ENCODE measurements at regions not wholly inside any gene's neighbourhood (a gene's known extent, or its start where the extent isn't known, plus 50 kb on each side); places are given as distances from the start of the nearest gene placed in this dataset.

DNA sequence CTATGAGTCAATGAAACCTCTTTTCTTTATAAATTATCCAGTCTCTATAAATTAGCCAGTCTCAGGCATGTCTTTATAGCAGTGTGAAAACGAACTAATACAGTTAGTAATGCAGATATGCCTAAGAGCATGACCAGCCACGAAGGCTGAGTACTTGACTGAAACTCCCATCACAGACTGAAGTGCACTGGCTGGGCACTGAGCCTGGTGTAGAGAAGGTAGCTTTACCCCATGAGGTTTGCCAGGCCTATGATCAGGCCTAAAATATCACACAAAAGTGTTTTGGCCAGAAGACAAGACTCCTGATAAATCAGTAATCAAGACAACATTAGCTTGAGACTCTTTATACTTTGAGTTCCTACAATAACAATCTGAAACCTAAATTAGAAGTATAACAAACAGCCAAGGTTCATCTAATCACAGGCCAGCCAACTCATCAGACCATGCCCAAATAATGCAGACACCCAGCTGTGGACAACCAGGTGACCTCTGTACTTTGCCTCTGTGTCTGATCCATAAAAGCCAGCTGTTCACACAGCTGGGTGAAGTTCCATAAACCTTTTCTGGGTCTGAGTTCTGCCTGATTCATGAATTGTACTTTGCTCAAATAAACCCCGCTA lies 771.8 kb upstream of the SLITRK1 start:
- in situ Hi-C loops (cut with MboI; ENCODE audit: low sequenced_read_pairs): no loop called here
- no peaks in the 10 kb centered on the region; the same call in 1 of the 2 replicates for H3K9me3 ChIP-seq (ENCODE audit: control insufficient read depth, insufficient read depth, low read length)
- no peak overlapping the region for H2AFZ ChIP-seq (replicated peaks; ENCODE audit: low read length, poor library complexity)
- H2AK9ac ChIP-seq (replicated peaks; ENCODE audit: low read depth, low read length, poor library complexity): no peak overlapping the region
- H3K23ac ChIP-seq (ENCODE audit: low read depth, low read length): no peak overlapping the region
- no peak overlapping the region for H3K27ac ChIP-seq (ENCODE audit: insufficient read depth, low read length)
- ChIA-PET CTCF (no interaction called here), POLR2A (ENCODE audit: unreplicated experiment) (no interaction called here)
- H3K14ac ChIP-seq (replicated peaks; ENCODE audit: low read depth, low read length): no peak overlapping the region
- intact Hi-C loops (cut with micrococcal nuclease): no loop called here
- no peak overlapping the region for H4K8ac ChIP-seq (ENCODE audit: low read depth in 2 of 2, low read length in 2 of 2)
- no peak overlapping the region for H2BK20ac ChIP-seq (ENCODE audit: low read depth, low read length)
- no peak overlapping the region for H3K18ac ChIP-seq (ENCODE audit: low read depth, low read length)
- no peak overlapping the region for H3K9ac ChIP-seq (ENCODE audit: low read depth, low read length)
- no CpG with 5 or more reads among the region's 3 CpGs for WGBS, 2 experiments (ENCODE audit: extremely low coverage in 2 of 2, insufficient read length in 1 of 2)
- H3K4ac ChIP-seq (ENCODE audit: low read depth, low read length): no peak overlapping the region
- H2BK120ac ChIP-seq (ENCODE audit: low read depth, low read length): no peak overlapping the region
- H3K4me2 ChIP-seq (ENCODE audit: low read depth, low read length): no peak overlapping the region
- H3K4me3 ChIP-seq (ENCODE audit: insufficient read depth, low read depth, low read length): no peak overlapping the region
- H2BK15ac ChIP-seq (ENCODE audit: low read depth, low read length): no peak overlapping the region
- ATAC-seq (ENCODE audit: low read depth) (no peak), DNase-seq (no peak)
- H2AK5ac ChIP-seq (ENCODE audit: low read depth, low read length): no peak overlapping the region
- H3K36me3 ChIP-seq (ENCODE audit: control insufficient read depth, insufficient read depth, low read length): no peaks in the 10 kb centered on the region
- no peak overlapping the region for H3K56ac ChIP-seq (ENCODE audit: extremely low read depth, insufficient read depth, low read length)
- no peak overlapping the region for H2BK5ac ChIP-seq (ENCODE audit: low read depth, low read length, poor library complexity, severe bottlenecking)
- H3K79me1 ChIP-seq (ENCODE audit: low read depth in 1 of 2, low read length in 2 of 2): no peaks in the 10 kb centered on the region
- TF ChIP-seq MAFK (IDR thresholded peaks at IDR 0.05; ENCODE audit: low read depth, low read length) (no peak), MAZ (IDR thresholded peaks at IDR 0.05; ENCODE audit: borderline replicate concordance, low read depth, low read length) (no peak), BHLHE40 (IDR thresholded peaks at IDR 0.05; ENCODE audit: low read depth, low read length) (no peak), RFX5 (IDR thresholded peaks at IDR 0.05; ENCODE audit: low read depth, low read length) (no peak), RAD21 (IDR thresholded peaks at IDR 0.05; ENCODE audit: low read length) (no peak), RCOR1 (IDR thresholded peaks at IDR 0.05; ENCODE audit: insufficient replicate concordance, low read length) (no peak)
- TF ChIP-seq, protein P1, sequence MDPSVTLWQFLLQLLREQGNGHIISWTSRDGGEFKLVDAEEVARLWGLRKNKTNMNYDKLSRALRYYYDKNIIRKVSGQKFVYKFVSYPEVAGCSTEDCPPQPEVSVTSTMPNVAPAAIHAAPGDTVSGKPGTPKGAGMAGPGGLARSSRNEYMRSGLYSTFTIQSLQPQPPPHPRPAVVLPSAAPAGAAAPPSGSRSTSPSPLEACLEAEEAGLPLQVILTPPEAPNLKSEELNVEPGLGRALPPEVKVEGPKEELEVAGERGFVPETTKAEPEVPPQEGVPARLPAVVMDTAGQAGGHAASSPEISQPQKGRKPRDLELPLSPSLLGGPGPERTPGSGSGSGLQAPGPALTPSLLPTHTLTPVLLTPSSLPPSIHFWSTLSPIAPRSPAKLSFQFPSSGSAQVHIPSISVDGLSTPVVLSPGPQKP (IDR thresholded peaks at IDR 0.05; ENCODE audit: borderline replicate concordance, low read depth, low read length): no peak
- no peaks in the 10 kb centered on the region for H3K9me1 ChIP-seq (ENCODE audit: insufficient read depth, low read length)
- H4K20me1 ChIP-seq (ENCODE audit: insufficient read depth, low read length): no peaks in the 10 kb centered on the region
- no peaks in the 10 kb centered on the region for H3K27me3 ChIP-seq (ENCODE audit: control insufficient read depth, insufficient read depth, low read length)
- H4K91ac ChIP-seq (ENCODE audit: insufficient read depth, low read depth, low read length): no peak overlapping the region
- H4K5ac ChIP-seq (ENCODE audit: low read depth, low read length): no peak overlapping the region
- no TSS peak for BruUV-seq (replicated peaks)
- dilution Hi-C loops (cut with HindIII; ENCODE audit: low sequenced_read_pairs, unreplicated experiment): no loop called here
- no peaks in the 10 kb centered on the region for H3K4me1 ChIP-seq (ENCODE audit: control insufficient read depth, insufficient read depth, low read length)

Data from IMR-90 (cell line).